Ovary (tissue), 3 donors: ENCODE measurements at regions not wholly inside any gene's neighbourhood (a gene's known extent, or its start where the extent isn't known, plus 50 kb on each side); places are given as distances from the start of the nearest gene placed in this dataset.

Experiments
- CTCF ChIP-seq, 3 donors: fragments of 450-650 bp in 2 of 3; fragments of 200-600 bp in 1 of 3; IDR thresholded peaks; one replicate each; pipeline versions ENCODE4 v1.5.1 to v1.8.0; 2016 to 2022; ENCODE audit warnings: antibody characterized with exemption in 3 of 3, mild to moderate bottlenecking in 1 of 3
- EP300 ChIP-seq: sonication (generic); formaldehyde crosslinking; IDR thresholded peaks from one replicate; pipeline ENCODE4 v1.6.1; 2017; ENCODE audit warnings: antibody characterized with exemption
- POLR2A ChIP-seq: fragments of 450-650 bp; IDR thresholded peaks from one replicate; pipeline ENCODE4 v1.6.1; 2017; ENCODE audit warnings: antibody characterized with exemption, mild to moderate bottlenecking, moderate library complexity
- donor health status: DM: no; HTN: no; CAD: no.

DNA sequence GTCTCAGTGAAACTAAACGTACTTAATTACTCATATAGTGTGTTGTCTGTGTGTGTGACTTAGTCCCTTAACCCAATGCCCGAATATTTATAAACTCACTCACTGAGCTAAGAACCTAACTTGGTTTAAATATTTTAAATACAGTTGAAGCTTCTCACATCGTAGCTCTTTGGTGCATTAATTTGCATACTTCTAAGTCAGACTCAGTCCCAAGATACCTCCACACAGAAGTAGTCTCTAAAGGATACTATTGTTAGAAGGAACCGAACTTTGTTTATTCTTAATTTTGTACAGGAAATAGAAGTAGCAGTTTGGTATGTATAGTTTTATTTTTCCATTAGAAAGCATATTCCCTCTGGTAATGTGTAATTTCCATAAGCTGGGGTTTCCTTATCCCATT is 54.0 kb upstream of the NKAP start:
- TF ChIP-seq CTCF (IDR thresholded peaks at IDR 0.05) = no peak
- TF ChIP-seq POLR2A = no peak
- TF ChIP-seq EP300 = no peak
